HepG2 (cell line): ENCODE measurements at regions not wholly inside any gene's neighbourhood (a gene's known extent, or its start where the extent isn't known, plus 50 kb on each side); places are given as distances from the start of the nearest gene placed in this dataset.

Source experiments
- ATAC-seq: fragments of 200-7000 bp; cut with Tn5 transposase; 3 replicates; pipeline ENCODE4 v1.9.1; 2020; ENCODE audit warnings: mild to moderate bottlenecking, moderate library complexity
- BruUV-seq: library from RNA; stranded (reverse); fragments of 400-500 nt; replicated peaks from 2 replicates; lab custom pipeline; 2021; lab: Mats Ljungman, UMichigan
- CTCF ChIA-PET: fragments of 300-600 bp; formaldehyde crosslinking; extraction: SDS; loops from one replicate; lab custom pipeline; 2021; ENCODE audit warnings: low total read pairs, inconsistent platforms, low intra/inter-chr PET ratio; lab: Yijun Ruan, JAX
- POLR2A ChIA-PET: fragments of 350-600 bp; sonication (Branson Sonifier 250); formaldehyde crosslinking; loops from one replicate; lab custom pipeline; 2020; ENCODE audit warnings: antibody characterized with exemption, inconsistent platforms; lab: Yijun Ruan, JAX
- DNase-seq: peaks from one replicate; pipeline ENCODE4 v3.0.0-alpha.2; 2015; ENCODE audit warnings: low spot score
- FAIRE-seq: peaks from 3 replicates; lab custom pipeline; 2011; peaks lifted over from hg19 to GRCh38; lab: Jason Lieb, UNC
- H2AFZ ChIP-seq: one replicate; pipeline ENCODE4 v1.6.1; 2011; ENCODE audit warnings: low read length, inconsistent platforms
- H3K27ac ChIP-seq: fragments of 300-600 bp; 3 replicates; pipeline ENCODE4 v1.8.0; 2011; ENCODE audit warnings: mixed run types, mild to moderate bottlenecking, mixed read lengths, low read length, inconsistent platforms; ENCODE audit not compliant: insufficient read depth; ENCODE audit errors: extremely low read length
- H3K27me3 ChIP-seq, 2 experiments: fragments of 200-600 bp in 1 of 2; 2 replicates in 1 of 2; 3 replicates in 1 of 2; pipeline versions ENCODE4 v1.6.0 to v1.8.0; 2011; ENCODE audit warnings: low read length in 2 of 2, mild to moderate bottlenecking in 2 of 2, moderate library complexity in 2 of 2, inconsistent platforms in 1 of 2; ENCODE audit not compliant: insufficient read depth in 2 of 2, control insufficient read depth in 1 of 2
- H3K36me3 ChIP-seq, 2 experiments: fragments of 200-600 bp in 1 of 2; replicated peaks in 1 of 2; 2 replicates in 1 of 2; 3 replicates in 1 of 2; pipeline versions ENCODE4 v1.5.1 to v1.8.0; 2011; ENCODE audit warnings: low read length in 2 of 2, inconsistent platforms in 1 of 2; ENCODE audit not compliant: insufficient read depth in 2 of 2, control insufficient read depth in 1 of 2
- H3K4me1 ChIP-seq: 2 replicates; pipeline ENCODE4 v1.5.1; 2012; ENCODE audit warnings: low read length, inconsistent platforms; ENCODE audit not compliant: insufficient read depth
- H3K4me2 ChIP-seq: 2 replicates; pipeline ENCODE4 v1.6.0; 2011; ENCODE audit warnings: low read depth, low read length, inconsistent platforms
- H3K4me3 ChIP-seq, 3 experiments: fragments of 200-600 bp in 1 of 3; sonication (generic), shearing (Covaris generic) in 1 of 3; replicated peaks in 1 of 3; 2 replicates each; pipeline ENCODE4 v1.5.1; 2011 to 2016; ENCODE audit warnings: low read length in 3 of 3, inconsistent platforms in 2 of 3, low read depth in 2 of 3, mild to moderate bottlenecking in 2 of 3, control low read depth in 1 of 3, mixed read lengths in 1 of 3; ENCODE audit not compliant: insufficient read depth in 1 of 3
- H3K79me2 ChIP-seq: one replicate; pipeline ENCODE4 v1.6.1; 2011; ENCODE audit warnings: low read length, inconsistent platforms; ENCODE audit not compliant: insufficient read depth
- H3K9ac ChIP-seq: 2 replicates; pipeline ENCODE4 v1.6.0; 2011; ENCODE audit warnings: mild to moderate bottlenecking, low read depth, low read length, inconsistent platforms; ENCODE audit not compliant: insufficient read depth
- H3K9me3 ChIP-seq: 2 replicates; pipeline ENCODE4 v1.5.1; 2012; ENCODE audit warnings: mild to moderate bottlenecking, low read length
- H4K20me1 ChIP-seq: 2 replicates; pipeline ENCODE4 v1.6.0; 2011; ENCODE audit warnings: inconsistent platforms, mild to moderate bottlenecking, low read length, moderate library complexity; ENCODE audit not compliant: insufficient read depth
- ZNF768 ChIP-seq: sonication (generic); formaldehyde crosslinking; IDR thresholded peaks from 2 replicates; pipeline ENCODE4 v1.4.0; 2020; ENCODE audit warnings: missing genetic modification reagents
- WGBS: methylation state at CpG from one replicate; pipeline ENCODE4 v1.1.6; 2017; ENCODE audit warnings: low lambda C conversion rate; 5-methylcytosine and 5-hydroxymethylcytosine counted together
- in situ Hi-C: cut with HindIII; loops from 2 replicates; pipeline ENCODE4 v1.10.0; 2017; ENCODE audit warnings: low pct_unique_long_range_greater_than_20kb; ENCODE audit not compliant: extremely low pct_ligation_motif_present
- intact Hi-C: fragments of 100-400 bp; cut with micrococcal nuclease; formaldehyde crosslinking; loops from one replicate; pipeline ENCODE4 v1.10.0; 2022; ENCODE audit not compliant: unreplicated experiment
- TF ChIP-seq, protein P1 (sequence below): IDR thresholded peaks from 2 replicates; pipeline ENCODE4 v1.6.1; 2016; ENCODE audit warnings: missing compliant biosample characterization, missing genetic modification reagents, borderline replicate concordance
- TF ChIP-seq, protein P2 (sequence below): sonication (generic); formaldehyde crosslinking; IDR thresholded peaks from 2 replicates; pipeline ENCODE4 v1.5.1; 2020; ENCODE audit warnings: mild to moderate bottlenecking, missing genetic modification reagents

DNA sequence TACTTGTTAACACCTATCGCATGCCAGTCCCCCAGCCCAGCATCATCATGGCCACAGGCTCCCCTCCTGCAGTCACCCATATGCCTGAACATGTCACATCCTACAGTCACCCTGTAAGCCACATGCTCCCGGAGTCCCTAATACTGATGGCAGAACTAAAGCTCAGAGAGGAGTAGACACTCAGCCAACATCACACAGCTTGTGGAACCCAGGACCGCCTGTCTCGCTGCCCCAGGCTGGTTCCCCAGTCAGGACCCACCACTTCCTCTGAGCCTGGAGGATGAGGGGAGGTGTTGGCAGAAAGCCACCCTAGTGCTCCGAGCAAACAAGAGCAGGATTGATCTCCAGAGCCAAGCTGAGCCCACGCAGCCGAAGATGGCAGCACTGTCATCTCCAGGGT lies 85.0 kb upstream of the MYL10 start:
- peak; percentile 96 for TF ChIP-seq ZNF768 (CRISPR knock-in tag)
- TF ChIP-seq, protein P1, sequence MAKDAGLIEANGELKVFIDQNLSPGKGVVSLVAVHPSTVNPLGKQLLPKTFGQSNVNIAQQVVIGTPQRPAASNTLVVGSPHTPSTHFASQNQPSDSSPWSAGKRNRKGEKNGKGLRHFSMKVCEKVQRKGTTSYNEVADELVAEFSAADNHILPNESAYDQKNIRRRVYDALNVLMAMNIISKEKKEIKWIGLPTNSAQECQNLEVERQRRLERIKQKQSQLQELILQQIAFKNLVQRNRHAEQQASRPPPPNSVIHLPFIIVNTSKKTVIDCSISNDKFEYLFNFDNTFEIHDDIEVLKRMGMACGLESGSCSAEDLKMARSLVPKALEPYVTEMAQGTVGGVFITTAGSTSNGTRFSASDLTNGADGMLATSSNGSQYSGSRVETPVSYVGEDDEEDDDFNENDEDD (CRISPR knock-in tag), result peak; percentile 15; the same call in 1 of the 2 replicates
- TF ChIP-seq, protein P2, sequence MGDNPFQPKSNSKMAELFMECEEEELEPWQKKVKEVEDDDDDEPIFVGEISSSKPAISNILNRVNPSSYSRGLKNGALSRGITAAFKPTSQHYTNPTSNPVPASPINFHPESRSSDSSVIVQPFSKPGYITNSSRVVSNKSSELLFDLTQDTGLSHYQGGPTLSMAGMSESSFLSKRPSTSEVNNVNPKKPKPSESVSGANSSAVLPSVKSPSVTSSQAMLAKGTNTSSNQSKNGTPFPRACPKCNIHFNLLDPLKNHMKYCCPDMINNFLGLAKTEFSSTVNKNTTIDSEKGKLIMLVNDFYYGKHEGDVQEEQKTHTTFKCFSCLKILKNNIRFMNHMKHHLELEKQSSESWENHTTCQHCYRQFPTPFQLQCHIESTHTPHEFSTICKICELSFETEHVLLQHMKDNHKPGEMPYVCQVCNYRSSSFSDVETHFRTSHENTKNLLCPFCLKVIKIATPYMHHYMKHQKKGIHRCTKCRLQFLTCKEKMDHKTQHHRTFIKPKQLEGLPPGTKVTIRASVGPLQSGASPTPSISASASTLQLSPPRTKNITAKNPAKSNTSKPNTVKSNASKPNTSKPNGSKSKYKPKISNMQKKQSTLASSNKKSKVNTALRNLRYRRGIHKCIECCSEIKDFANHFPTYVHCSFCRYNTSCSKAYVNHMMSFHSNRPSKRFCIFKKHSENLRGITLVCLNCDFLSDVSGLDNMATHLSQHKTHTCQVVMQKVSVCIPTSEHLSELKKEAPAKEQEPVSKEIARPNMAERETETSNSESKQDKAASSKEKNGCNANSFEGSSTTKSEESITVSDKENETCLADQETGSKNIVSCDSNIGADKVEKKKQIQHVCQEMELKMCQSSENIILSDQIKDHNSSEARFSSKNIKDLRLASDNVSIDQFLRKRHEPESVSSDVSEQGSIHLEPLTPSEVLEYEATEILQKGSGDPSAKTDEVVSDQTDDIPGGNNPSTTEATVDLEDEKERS (CRISPR knock-in tag), result no peak
- TF ChIP-seq, all 625 proteins: peak for 2
- Histone ChIP-seq H4K20me1 (no peaks in the 10 kb centered on the region), H3K79me2 (no peaks in the 10 kb centered on the region), H3K36me3 (no peaks in the 10 kb centered on the region), H2AFZ (no peak overlapping the region), H3K4me1 (peaks cover 21% of the 10 kb centered on the region), H3K27ac (no peak overlapping the region), H3K9me3 (no peaks in the 10 kb centered on the region), H3K9ac (no peak overlapping the region), H3K4me2 (no peak overlapping the region), H3K27me3 (peaks cover 0 to 5% of the 10 kb centered on the region in 2 experiments; a peak in 2 of 5 replicates), H3K4me3 (no peak overlapping the region)
- FAIRE-seq, result no peak
- no peak for ATAC-seq
- WGBS, result 100% methylated on average over 1 of the region's 7 CpGs
- ChIA-PET POLR2A (interaction anchor here (0.6 kb wide), 1 partner anchor 547 kb away, joined by 3 read pairs; no protein-coding TSS in a partner anchor), CTCF (no interaction called here)
- no TSS peak for BruUV-seq
- intact Hi-C loops, result no loop called here
- in situ Hi-C loops, result no loop called here
- DNase-seq, result no peak
